Ishikawa (cell line): ENCODE measurements at regions not wholly inside any gene's neighbourhood (a gene's known extent, or its start where the extent isn't known, plus 50 kb on each side); places are given as distances from the start of the nearest gene placed in this dataset.

Experiments used
- CEBPB ChIP-seq: IDR thresholded peaks from 2 replicates; pipeline ENCODE4 v1.6.1; 2012
- CREB1 ChIP-seq: IDR thresholded peaks from 2 replicates; pipeline ENCODE4 v1.6.1; 2012; ENCODE audit warnings: low read depth
- EGR1 ChIP-seq: IDR thresholded peaks from 2 replicates; pipeline ENCODE4 v1.6.1; 2012
- EP300 ChIP-seq: IDR thresholded peaks from 2 replicates; pipeline ENCODE4 v1.6.1; 2012; ENCODE audit warnings: borderline replicate concordance
- NFIC ChIP-seq: IDR thresholded peaks from 2 replicates; pipeline ENCODE4 v1.6.1; 2012
- RAD21 ChIP-seq: IDR thresholded peaks from 2 replicates; pipeline ENCODE4 v1.6.1; 2012; ENCODE audit warnings: low read depth
- TCF12 ChIP-seq: IDR thresholded peaks from 2 replicates; pipeline ENCODE4 v1.6.1; 2012; ENCODE audit warnings: low read depth
- TEAD4 ChIP-seq: IDR thresholded peaks from 2 replicates; pipeline ENCODE4 v1.6.1; 2012
- YY1 ChIP-seq: IDR thresholded peaks from 2 replicates; pipeline ENCODE4 v1.6.1; 2012; ENCODE audit warnings: low read depth
- ZBTB7A ChIP-seq: IDR thresholded peaks from 2 replicates; pipeline ENCODE4 v1.6.1; 2012; ENCODE audit warnings: low read depth
- TF ChIP-seq, protein P1 (sequence below): IDR thresholded peaks from 2 replicates; pipeline ENCODE4 v1.6.1; 2012; ENCODE audit warnings: low read depth, mild to moderate bottlenecking
- TF ChIP-seq, protein P2 (sequence below): IDR thresholded peaks from 2 replicates; pipeline ENCODE4 v1.6.1; 2012
- TF ChIP-seq, protein P3 (sequence below): IDR thresholded peaks from 2 replicates; pipeline ENCODE4 v1.6.1; 2012

DNA sequence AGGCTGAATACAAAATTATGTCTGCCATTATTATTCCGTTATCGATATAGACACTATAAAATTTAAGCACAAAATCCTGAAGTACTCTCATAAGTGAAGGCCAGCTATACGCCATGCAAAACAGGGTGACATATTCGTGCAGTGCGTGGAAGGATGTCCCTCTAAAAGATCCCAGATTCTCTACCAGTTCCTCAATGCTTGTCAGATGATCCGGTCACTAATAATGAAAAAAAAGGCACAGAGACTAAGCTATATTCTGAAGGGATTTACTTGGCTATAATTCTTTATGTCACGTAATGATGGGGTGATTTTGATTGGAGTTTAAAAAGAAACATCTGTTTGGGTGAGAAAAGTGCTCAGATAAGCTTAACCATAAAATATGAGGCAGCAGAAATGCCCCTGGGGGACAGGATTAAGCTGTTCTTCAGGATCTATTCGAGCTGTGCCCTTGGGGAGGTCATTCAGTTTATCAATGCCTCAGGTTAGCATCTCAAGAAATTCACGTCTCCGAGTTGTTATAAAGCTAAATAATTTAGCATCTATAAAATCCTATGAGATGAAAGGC lies 229.7 kb upstream of the PITRM1 start:
- TF ChIP-seq EGR1 = no peak
- no peak for TF ChIP-seq CEBPB
- TF ChIP-seq, protein P1, sequence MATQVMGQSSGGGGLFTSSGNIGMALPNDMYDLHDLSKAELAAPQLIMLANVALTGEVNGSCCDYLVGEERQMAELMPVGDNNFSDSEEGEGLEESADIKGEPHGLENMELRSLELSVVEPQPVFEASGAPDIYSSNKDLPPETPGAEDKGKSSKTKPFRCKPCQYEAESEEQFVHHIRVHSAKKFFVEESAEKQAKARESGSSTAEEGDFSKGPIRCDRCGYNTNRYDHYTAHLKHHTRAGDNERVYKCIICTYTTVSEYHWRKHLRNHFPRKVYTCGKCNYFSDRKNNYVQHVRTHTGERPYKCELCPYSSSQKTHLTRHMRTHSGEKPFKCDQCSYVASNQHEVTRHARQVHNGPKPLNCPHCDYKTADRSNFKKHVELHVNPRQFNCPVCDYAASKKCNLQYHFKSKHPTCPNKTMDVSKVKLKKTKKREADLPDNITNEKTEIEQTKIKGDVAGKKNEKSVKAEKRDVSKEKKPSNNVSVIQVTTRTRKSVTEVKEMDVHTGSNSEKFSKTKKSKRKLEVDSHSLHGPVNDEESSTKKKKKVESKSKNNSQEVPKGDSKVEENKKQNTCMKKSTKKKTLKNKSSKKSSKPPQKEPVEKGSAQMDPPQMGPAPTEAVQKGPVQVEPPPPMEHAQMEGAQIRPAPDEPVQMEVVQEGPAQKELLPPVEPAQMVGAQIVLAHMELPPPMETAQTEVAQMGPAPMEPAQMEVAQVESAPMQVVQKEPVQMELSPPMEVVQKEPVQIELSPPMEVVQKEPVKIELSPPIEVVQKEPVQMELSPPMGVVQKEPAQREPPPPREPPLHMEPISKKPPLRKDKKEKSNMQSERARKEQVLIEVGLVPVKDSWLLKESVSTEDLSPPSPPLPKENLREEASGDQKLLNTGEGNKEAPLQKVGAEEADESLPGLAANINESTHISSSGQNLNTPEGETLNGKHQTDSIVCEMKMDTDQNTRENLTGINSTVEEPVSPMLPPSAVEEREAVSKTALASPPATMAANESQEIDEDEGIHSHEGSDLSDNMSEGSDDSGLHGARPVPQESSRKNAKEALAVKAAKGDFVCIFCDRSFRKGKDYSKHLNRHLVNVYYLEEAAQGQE = no peak
- no peak for TF ChIP-seq YY1
- no peak for TF ChIP-seq RAD21
- no peak for TF ChIP-seq TCF12
- no peak for TF ChIP-seq ZBTB7A
- TF ChIP-seq, protein P2, sequence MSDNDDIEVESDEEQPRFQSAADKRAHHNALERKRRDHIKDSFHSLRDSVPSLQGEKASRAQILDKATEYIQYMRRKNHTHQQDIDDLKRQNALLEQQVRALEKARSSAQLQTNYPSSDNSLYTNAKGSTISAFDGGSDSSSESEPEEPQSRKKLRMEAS = no peak
- no peak for TF ChIP-seq TEAD4
- no peak for TF ChIP-seq EP300
- TF ChIP-seq NFIC = no peak
- no peak for TF ChIP-seq CREB1
- TF ChIP-seq, protein P3, sequence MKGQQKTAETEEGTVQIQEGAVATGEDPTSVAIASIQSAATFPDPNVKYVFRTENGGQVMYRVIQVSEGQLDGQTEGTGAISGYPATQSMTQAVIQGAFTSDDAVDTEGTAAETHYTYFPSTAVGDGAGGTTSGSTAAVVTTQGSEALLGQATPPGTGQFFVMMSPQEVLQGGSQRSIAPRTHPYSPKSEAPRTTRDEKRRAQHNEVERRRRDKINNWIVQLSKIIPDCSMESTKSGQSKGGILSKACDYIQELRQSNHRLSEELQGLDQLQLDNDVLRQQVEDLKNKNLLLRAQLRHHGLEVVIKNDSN = no peak
